GM19397 (cell line): ENCODE measurements at regions not wholly inside any gene's neighbourhood (a gene's known extent, or its start where the extent isn't known, plus 50 kb on each side); places are given as distances from the start of the nearest gene placed in this dataset.
"Not testable (repeated sequence)": the region's sequence is repeated elsewhere in the genome, so short reads cannot be mapped to it uniquely, and the experiment has no call there.

Experiments used
- ATAC-seq: cut with Tn5 transposase; IDR thresholded peaks from one replicate; pipeline ENCODE4 v1.9.1; 2021; ENCODE audit warnings: mild to moderate bottlenecking, moderate library complexity; ENCODE audit not compliant: unreplicated experiment

DNA sequence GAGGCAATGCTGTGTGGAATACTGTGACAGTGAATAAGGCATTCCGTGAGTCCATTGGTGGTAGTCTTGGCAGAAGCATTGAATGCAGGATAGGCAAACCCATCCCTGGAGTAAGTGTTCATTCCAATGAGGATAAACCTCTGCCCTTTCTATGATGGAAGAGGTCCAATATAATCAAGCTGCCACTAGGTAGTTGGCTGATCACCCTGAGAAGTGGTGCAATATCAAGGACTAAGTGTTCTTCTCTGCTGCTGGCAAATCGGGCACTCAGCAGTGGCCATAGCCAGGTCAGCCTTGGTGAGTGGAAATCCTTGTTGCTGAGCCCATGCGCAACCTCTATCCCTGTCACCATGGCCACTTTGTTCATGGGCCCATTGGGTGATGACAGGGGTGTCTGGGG, 70.1 kb downstream of the FBXO4 start:
- no peak for ATAC-seq

DNA sequence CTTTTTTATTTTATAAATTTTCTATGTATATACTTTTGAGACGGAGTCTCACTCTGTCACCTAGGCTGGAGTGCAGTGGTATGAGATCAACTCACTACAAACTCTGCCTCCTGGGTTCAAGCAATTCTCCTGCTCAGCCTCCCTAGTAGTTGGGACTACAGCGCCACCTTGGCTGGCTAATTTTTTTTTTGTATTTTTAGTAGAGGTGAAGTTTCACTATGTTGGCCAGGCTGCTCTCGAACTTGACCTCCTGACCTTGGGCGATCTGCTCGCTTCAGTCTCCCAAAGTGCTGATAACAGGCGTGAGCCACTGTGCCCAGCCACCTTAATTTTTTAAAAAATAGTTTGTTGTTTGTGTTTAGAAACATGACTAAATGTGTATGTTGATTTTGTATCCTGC, 76.6 kb downstream of the FBXO4 start:
- ATAC-seq = no peak

DNA sequence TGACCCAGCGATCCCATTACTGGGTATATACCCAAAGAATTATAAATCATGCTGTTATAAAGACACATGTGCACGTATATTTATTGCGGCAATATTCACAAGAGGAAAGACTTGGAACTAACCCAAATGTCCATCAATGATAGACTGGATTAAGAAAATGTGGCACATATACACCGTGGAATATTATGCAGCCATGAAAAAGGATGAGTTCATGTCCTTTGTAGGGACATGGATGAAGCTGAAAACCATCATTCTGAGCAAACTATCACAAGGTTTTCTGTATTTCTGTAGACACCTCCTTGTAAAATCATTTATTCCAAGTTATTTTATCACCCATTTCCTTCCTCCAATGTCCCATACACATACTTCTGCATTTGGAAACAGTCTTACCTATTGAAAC, 78.8 kb downstream of the FBXO4 start:
- ATAC-seq = not testable (repeated sequence)

DNA sequence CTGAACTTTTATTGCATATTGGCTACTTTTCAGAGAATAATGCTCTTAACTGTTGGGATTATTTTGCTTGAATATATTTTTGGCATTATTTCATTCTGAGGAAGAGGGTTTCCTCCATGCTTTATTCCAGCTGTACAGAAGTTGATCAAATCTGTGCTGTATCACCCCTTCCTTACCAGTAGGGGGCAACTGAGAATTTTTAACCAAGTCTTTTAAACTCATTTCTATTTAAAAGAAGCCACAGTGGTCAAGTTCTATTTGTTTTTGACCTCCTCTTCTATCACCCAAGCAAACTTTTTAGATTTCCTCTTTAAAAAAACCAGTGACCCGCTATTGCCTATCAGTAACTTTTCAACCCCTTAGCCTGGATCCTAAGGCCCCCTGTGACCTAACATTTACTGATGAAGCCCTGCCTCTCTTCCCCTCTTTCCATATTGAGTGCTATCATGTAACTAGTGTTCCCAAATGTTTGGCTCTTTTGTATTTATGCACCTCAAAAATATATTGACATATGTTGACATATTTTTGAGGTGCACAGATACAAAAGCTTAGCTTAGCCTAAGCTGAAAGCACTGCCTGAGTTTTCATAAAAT, 80.6 kb downstream of the FBXO4 start:
- no peak for ATAC-seq

DNA sequence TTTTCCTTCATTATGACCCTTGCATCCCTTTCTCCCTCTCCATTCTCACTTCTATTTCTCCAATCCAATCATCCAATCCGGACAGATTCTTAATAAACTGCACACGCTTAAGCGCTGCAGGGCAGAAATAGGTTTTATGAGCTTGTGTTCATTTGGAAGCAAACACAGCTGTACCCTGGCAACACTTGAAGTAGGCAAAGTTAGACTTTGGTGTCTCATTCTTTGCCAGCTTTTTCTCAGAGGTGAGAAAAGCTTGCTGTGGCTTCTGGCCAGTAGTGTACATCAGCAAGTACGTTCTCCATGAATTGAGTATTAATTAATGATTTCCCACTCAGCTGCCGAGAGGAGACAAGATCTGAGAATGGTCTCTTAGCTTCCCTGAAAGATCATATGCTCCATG, 88.5 kb downstream of the FBXO4 start:
- no peak for ATAC-seq

DNA sequence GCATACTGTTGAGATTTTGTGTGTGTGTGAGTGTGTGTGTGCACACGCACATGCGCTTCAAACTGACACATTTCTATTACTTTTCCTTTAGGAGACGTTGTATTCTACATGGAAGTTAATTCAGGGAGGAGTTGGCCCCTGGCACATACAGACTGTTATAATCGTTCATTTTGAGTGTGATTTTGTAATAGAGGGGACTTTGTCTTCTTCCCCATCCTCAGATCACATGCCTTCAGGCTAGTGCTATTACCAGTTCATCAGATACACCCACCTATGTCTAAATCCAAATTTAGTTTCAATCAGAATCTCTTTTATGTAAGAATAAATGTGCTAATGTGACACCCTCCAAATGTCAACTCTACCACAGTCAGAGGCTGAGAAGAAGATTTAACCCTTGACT, 90.2 kb downstream of the FBXO4 start:
- no peak for ATAC-seq

DNA sequence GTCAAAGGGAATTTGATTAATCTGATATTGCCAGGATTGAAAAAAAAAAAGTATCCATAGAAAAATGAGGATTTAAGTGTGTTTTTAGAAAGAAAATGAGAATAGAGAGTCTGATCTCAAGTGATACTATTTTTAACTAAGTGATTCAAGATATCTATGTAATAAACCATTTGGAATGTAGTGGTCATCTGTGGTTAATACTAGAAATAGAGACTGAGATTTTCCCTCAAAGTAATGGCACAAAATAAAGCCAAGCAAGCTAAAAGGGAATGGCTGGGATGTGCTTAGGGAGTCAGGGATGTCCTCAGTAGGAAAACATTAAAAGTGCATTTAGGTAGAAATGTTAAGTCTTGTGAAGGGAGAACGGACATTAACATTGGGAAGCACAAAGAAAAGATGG, 90.6 kb downstream of the FBXO4 start:
- no peak for ATAC-seq

DNA sequence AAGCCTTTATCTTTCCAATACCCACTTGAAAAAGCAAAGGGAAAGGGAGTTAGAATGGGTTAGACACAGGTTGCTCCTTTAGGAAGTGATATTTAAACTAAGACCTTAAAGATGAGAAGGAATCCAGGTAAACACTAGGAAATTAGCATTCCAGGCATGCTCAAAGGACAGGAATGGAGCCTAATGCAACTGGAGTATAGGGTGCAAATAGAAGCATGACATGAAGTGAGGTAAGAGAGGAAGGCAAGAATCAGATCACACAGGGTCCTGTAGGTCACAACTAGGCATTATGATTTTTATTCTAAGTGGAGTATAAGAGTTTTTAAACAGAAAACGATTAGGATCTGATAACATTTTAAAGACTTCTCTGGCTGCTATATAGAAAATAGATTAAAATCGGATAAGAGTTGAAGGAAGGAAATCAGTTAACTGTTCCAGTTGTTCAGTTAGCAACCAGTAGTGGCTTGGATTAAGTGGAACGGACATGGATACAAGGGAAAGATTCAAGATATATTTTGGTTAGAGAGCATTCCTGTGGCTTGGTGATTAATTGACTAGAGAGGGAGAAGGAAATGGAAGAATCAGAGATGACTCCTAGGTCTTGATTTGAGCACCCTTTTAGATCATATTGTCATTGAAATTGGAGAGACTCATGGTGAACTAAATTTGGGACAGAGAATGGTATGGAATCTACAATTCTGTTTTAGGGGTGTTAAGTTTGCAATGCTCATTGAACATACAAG, 95.9 kb downstream of the FBXO4 start:
- ATAC-seq = no peak

DNA sequence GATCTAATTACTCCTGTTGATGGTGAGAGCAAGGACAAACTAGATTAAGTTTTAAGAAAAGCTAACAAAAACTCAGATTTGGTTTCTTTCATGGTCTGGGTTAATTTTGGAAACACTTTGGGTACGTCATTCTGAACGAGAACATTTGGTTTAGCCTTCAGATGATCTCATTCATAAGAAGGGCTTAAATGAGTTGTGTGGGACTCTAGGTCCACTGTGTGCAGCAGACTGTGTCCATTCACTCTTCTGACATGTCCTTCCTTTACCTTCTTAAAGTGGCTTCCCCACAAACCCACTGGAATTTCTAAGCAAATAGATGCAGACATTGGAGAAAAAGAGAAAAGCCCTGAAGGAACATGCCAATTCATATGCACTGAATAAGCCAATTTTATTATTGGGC, 96.8 kb downstream of the FBXO4 start:
- no peak for ATAC-seq

DNA sequence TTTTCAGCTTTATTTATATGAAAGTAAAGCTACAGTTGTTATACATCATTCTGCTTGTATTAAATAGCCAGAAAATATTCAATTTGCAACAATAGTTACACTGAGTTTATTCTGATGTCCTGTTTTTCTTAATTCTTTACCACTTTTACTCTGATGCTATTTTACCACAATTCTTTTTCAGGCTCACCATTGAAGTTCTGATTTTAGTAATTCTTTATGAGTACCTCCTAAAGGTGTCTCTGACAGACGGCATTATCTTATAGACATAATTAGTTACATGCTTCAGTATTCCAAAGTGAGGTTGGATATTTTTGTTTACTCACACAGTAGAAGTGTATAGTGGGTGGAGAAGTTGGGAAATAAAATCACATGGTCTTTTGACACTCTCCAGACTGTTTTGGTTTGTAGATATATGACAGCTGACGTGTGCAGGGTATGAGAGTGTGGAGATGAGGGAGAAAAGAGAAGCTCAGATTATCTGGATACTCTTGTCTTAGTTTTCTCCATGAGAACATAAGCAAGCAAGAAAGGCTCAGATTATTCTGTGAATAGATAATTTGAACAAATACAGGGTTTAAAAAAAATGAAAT, 97.4 kb downstream of the FBXO4 start:
- ATAC-seq = no peak

DNA sequence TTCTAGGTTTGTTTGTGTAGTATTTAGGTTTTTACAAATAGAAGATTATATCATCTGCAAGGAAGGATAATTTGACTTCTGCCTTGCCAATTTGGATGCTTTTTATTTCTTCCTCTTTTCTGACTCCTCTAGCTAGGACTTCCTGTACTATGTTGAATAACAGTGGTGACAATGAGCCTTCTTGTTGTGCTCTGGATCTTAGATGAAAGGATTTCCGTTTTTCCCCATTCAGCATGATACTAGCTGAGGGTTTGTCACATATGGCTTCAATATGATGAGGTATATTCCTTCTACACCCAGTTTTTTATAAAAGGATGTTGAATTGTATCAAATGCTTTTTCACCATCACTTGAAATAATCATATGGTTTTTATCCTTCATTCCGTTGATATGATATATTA, 101.4 kb downstream of the FBXO4 start:
- no peak for ATAC-seq

DNA sequence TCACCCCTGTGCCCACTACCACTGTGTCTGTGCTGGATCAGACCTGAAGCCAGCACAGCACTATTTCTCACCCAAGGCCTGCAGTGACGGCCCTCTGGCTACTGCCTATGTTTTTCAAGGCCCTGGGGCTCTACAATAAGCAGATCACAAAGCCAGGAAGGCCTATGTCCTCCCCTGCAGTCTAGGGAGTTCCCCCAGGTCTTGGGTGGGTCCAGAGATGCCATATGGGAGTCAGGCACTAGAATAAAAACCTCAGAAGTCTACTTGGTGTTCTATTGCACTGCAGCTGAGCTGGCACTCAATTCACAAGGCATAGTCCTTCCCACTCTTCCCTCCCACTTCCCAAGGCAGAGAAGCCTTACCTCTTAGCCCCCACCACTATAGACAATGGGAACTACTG, 107.1 kb downstream of the FBXO4 start:
- no peak for ATAC-seq

DNA sequence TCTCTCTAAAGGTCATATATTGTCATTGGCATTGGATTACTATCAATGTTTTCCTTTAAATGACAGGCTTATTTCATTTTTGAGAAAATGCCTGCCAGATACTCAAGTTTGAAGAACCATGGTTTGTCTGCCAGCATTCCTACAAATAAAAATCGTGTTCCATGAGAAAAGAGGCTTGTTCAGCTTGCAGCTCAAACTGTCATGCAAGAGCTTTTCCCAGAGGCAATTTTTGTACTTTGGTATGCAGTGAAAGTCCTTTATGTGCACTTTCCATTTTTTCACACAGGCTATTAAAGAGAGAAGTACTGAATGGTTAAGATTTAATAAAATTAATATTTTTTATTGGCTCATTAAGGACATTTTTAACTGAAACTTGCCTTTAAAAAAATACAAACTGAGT, 110.4 kb downstream of the FBXO4 start:
- ATAC-seq = no peak

DNA sequence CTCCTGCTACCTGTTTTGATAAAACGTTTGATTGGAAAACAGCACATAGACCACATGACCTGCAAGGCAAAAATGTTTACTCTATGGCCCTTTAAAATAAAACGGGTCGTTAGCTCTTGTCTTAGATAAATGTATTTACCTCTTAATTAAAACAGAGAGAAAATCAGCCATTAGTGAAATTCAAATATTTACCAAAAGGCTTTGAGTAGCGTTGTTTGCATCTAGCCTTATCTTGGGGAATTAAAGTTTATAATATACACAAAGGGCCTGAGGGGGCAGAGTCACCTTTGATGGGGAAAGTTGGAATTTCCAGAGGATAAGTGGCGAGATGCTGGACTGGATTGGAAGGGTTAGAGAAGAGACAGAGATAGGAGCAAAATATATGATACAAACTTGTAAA, 111.3 kb downstream of the FBXO4 start:
- ATAC-seq = no peak

DNA sequence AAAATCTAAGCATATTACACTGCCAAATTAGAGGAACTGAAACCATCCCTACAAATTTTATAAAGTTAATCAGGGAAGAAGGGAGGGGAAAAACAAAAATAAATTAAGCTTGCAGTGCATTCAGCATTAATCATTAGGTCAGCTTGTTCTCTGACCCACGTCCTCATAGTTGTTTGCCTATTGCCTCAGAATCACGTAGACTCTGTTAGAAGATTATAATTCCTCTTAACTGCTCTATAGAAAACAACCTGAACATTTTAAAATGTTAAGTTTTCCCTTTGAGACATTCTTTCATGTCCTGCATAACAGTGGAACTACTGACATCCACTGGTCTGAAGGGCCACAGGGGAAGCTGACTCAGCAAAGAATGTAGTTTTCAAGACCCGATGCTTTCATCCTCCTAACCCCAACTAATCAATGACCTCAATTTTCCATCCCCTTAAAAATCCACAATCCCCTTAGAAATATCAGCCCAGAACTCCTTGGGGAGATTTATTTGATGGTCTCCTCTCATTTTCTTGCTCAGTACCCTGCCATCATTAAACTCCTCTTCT, 112.4 kb downstream of the FBXO4 start:
- no peak for ATAC-seq

DNA sequence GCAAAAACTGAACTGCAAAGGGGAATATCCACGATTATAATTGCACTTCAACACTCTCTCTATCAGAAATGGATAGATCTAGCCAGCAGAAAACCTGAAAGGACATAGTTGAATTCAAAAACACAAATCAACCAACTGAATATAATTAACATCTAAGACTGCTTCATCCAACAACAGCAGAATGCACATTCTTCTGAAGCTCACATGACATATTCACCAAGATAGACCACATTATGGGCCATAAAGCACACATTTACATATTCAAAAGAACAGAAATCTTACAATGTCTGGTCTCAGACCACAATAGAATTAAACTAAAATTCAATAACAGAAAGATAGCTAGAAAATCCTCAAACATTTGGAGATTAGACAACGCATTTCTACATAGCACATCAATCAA, 118.3 kb downstream of the FBXO4 start:
- ATAC-seq = no peak

DNA sequence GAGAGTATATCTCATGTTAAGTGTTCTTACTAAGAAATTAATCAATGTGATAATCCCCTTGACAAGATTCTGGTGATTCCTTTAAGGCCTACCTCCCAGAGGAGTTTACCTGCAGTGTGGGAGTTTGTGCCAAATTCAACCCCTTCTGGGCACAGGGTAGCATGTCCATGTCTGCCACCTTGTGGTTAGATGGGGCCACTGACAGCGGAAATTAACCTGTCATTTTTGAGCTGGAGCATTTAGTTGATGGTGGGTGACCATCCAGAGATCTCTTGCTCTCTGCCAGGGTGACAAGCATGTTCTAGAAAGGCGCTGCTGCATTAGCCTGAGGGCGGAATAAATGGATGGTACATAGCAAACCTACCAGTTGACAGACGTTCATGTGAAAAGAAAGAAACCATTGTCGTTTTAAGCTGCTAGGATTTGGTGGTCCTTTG, 132.2 kb downstream of the FBXO4 start:
- ATAC-seq = peak; percentile 95

DNA sequence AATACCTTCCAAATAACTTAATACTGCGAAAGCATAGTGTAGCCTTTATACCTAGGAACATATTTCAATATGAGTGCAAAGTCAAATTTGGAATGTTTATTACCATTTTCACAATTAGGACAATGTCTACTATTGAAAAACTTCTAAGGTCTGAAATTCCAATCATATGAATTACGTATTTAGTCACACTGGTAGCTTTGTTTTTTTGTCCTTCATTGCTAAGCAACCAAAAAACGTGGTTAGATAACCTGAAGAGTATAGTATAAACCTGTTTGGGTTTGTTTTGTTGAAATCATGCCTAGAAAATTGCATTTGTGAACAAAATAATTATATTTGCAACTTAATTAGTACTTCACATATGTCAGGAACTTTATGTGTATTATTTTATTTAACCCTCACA, 134.2 kb downstream of the FBXO4 start:
- ATAC-seq = no peak

DNA sequence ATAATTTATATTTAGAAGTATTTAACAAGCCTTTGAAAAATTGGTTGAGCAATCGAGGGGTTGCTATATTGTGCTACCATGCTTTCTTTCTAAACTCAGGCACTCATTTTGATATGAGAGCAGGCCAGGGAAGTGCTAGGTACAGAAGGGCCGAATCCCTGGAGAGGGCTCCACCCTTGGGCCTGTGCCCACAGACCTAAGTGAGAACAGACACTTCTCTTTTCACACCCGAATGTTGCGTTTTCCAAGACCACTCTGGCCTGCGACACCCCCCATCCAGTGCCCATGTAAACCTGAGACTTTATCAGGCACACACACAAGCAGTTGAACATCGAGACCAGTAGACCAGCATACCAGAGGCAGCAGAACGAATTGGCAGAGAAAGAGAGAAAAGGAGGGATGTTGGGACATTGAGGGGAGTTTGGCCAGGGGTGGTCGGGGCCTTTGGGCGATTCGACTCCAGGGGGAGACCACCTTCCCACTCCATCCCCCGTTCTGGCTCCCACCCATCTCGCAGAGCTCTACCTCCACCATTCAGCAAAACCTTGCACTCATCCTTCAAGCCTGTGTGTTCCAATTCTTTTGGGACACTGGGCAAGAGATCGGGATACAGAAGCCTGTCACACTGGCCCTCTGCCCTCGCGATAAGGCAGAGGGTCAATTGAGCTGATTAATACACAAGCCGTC, 134.8 kb downstream of the FBXO4 start:
- ATAC-seq = no peak

DNA sequence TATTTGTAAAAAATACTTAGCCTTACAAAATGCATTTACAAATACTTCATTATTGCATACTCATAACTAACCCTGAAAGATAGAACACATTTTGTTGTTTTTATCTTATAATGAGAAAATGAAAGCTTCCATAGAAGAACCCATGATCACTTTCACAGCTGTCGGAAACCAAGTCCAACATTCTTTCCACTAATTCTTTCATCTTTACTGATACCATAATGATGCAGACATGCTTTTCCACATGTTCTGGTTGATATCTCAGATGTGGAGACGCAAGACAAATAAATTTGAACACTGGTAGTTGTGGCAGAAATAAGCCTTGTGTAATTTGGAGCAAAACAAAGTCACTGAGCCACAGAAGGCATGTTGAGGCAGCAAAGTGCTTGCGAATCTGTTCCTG, 136.0 kb downstream of the FBXO4 start:
- ATAC-seq = no peak

DNA sequence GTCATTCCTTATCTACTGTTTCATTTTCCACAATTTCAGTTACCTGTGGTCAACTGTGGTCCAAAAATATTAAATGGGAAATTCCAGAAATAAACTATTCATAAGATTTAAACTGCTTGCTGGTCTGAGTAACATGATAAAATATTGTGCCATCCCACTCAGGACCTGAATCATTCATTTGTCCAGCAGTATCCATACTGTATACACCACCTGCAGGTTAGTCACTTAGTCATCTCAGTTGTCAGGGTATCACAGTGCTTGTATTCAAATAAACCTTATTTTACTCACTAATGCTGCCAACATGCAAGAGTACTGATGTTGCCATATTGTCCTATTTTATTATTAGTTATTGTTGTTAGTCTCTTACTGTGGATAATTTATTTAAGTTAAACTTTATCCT, 139.7 kb downstream of the FBXO4 start:
- ATAC-seq = no peak

DNA sequence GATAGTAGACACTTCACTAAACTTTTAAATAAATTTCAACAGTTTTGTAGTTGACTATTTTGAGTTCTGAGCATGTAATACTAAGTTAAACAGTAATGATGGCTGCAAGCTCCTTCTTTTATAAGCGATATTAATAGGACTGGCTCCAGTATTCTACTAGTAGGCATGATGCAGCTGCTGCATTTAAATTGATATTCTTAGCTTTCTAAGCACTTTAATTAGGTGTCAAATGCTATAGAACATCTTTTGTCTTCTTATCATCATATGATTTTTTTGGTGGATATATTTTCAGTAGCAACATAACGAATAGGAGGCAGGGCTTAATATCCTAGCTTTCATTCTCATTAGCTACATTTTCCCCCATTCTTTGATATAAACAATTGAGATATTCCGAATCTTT, 141.1 kb downstream of the FBXO4 start:
- no peak for ATAC-seq
